WTC11 (cell line): ENCODE measurements at regions not wholly inside any gene's neighbourhood (a gene's known extent, or its start where the extent isn't known, plus 50 kb on each side); places are given as distances from the start of the nearest gene placed in this dataset.

Experiments used
- ESRRA ChIP-seq: sonication (generic); formaldehyde crosslinking; IDR thresholded peaks from 2 replicates; pipeline ENCODE4 v1.8.1; 2022; ENCODE audit warnings: mild to moderate bottlenecking, missing genetic modification reagents, borderline replicate concordance
- SP1 ChIP-seq: sonication (generic); formaldehyde crosslinking; conservative IDR thresholded peaks from 2 replicates; pipeline ENCODE4 v1.8.1; 2022; ENCODE audit warnings: missing genetic modification reagents
- TF ChIP-seq, protein P1 (sequence below): fragments of 200-600 bp; IDR thresholded peaks from 2 replicates; pipeline ENCODE4 v1.8.0; 2022; ENCODE audit warnings: antibody characterized with exemption

DNA sequence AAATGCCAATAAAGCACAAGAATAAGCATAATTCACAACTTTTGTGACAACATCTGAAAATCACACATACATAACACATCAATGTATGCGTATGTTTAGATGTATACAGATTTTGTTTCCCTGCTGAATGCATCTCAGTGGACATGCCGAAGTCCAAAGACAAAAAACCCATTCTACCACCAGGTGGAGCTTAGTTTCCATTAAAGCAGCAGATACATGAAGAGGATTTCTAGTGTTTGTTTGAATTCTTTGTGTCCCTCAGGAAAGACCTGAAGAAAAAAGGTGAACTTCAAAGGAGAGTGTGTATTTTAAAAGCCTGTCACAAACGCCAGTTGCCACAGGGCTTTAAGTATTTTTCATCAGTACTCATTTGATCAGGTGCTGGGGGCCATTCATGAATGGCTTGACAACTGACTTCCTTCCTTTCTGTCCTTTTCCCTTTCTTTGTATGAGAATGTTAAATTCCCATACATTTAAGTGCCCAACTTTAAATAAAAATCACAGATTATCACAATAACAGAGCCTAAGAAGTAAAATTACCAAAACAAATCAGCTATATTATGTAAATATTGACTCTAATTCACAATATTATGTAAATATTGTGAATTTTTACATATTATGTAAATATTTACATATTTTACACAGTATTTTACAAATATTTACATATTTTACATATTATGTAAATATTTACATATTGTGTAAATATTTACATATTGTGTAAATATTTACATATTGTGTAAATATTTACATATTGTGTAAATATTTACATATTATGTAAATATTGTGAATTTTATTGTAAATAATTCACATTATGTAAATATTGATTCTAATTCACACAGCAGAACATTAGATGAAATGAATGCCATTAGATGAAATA is 343.0 kb downstream of the CRPPA start:
- TF ChIP-seq, protein P1, sequence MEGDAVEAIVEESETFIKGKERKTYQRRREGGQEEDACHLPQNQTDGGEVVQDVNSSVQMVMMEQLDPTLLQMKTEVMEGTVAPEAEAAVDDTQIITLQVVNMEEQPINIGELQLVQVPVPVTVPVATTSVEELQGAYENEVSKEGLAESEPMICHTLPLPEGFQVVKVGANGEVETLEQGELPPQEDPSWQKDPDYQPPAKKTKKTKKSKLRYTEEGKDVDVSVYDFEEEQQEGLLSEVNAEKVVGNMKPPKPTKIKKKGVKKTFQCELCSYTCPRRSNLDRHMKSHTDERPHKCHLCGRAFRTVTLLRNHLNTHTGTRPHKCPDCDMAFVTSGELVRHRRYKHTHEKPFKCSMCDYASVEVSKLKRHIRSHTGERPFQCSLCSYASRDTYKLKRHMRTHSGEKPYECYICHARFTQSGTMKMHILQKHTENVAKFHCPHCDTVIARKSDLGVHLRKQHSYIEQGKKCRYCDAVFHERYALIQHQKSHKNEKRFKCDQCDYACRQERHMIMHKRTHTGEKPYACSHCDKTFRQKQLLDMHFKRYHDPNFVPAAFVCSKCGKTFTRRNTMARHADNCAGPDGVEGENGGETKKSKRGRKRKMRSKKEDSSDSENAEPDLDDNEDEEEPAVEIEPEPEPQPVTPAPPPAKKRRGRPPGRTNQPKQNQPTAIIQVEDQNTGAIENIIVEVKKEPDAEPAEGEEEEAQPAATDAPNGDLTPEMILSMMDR: peak; percentile 47
- no peak for TF ChIP-seq SP1 (CRISPR knock-in tag)
- no peak for TF ChIP-seq ESRRA (CRISPR knock-in tag)
